ENCODE measurements at regions not wholly inside any gene's neighbourhood (a gene's known extent, or its start where the extent isn't known, plus 50 kb on each side); places are given as distances from the start of the nearest gene placed in this dataset.
"Not testable (repeated sequence)": the region's sequence is repeated elsewhere in the genome, so short reads cannot be mapped to it uniquely, and the experiment has no call there.

GRCh38 chr4:85165808-85166207, 199.3 kb upstream of the WDFY3 start:
- no peak for DNase-seq (ENCODE audit: low spot score)

GRCh38 chr4:85166318-85166717, 199.8 kb upstream of the WDFY3 start:
- no peak for DNase-seq (ENCODE audit: low spot score)

GRCh38 chr4:85168234-85168834, 201.8 kb upstream of the WDFY3 start:
- no peak for DNase-seq (ENCODE audit: low spot score)

GRCh38 chr4:85170241-85170640, 203.8 kb upstream of the WDFY3 start:
- DNase-seq (ENCODE audit: low spot score): no peak

GRCh38 chr4:85175190-85175589, 208.7 kb upstream of the WDFY3 start:
- DNase-seq (ENCODE audit: low spot score): no peak

- DNase-seq (ENCODE audit: low spot score): no peak
These were observed 210.6 kb upstream of the WDFY3 start for GRCh38 chr4:85177092-85177491.

- DNase-seq (ENCODE audit: low spot score): no peak
These were observed 211.2 kb upstream of the WDFY3 start for GRCh38 chr4:85177679-85178078.

GRCh38 chr4:85180533-85180932, 214.0 kb upstream of the WDFY3 start:
- no peak for DNase-seq (ENCODE audit: low spot score)

GRCh38 chr4:85187106-85187505, 220.6 kb upstream of the WDFY3 start:
- no peak for DNase-seq (ENCODE audit: low spot score)

- DNase-seq (ENCODE audit: low spot score): not testable (repeated sequence)
These were observed 229.5 kb upstream of the WDFY3 start for GRCh38 chr4:85196015-85196414.

- DNase-seq (ENCODE audit: low spot score): no peak
These were observed 233.6 kb upstream of the WDFY3 start for GRCh38 chr4:85200106-85200505.

- DNase-seq (ENCODE audit: low spot score): no peak
These were observed 242.7 kb upstream of the WDFY3 start for GRCh38 chr4:85209161-85209560.

- DNase-seq (ENCODE audit: low spot score): no peak
These were observed 243.9 kb upstream of the WDFY3 start for GRCh38 chr4:85210353-85210752.

- DNase-seq (ENCODE audit: low spot score): not testable (repeated sequence)
These were observed 250.1 kb upstream of the WDFY3 start for GRCh38 chr4:85216571-85216970.

GRCh38 chr4:85218756-85219155, 252.3 kb upstream of the WDFY3 start:
- no peak for DNase-seq (ENCODE audit: low spot score)

GRCh38 chr4:85221606-85222005, 253.3 kb upstream of the ARHGAP24 start:
- DNase-seq (ENCODE audit: low spot score): no peak

GRCh38 chr4:85222561-85222960, 252.4 kb upstream of the ARHGAP24 start:
- no peak for DNase-seq (ENCODE audit: low spot score)

GRCh38 chr4:85228264-85228663, 246.7 kb upstream of the ARHGAP24 start:
- DNase-seq (ENCODE audit: low spot score): no peak

GRCh38 chr4:85233516-85233915, 241.4 kb upstream of the ARHGAP24 start:
- DNase-seq (ENCODE audit: low spot score): no peak

GRCh38 chr4:85243857-85244256, 231.1 kb upstream of the ARHGAP24 start:
- no peak for DNase-seq (ENCODE audit: low spot score)

- no peak for DNase-seq (ENCODE audit: low spot score)
These were observed 230.3 kb upstream of the ARHGAP24 start for GRCh38 chr4:85244638-85245037.

GRCh38 chr4:85246055-85246454, 228.9 kb upstream of the ARHGAP24 start:
- no peak for DNase-seq (ENCODE audit: low spot score)

- no peak for DNase-seq (ENCODE audit: low spot score)
These were observed 224.1 kb upstream of the ARHGAP24 start for GRCh38 chr4:85250852-85251251.

GRCh38 chr4:85257817-85258370, 217.1 kb upstream of the ARHGAP24 start:
- DNase-seq (ENCODE audit: low spot score): no peak

All from AG20443 (cell line).